Endothelial cell (in vitro differentiated cells): ENCODE measurements at regions not wholly inside any gene's neighbourhood (a gene's known extent, or its start where the extent isn't known, plus 50 kb on each side); places are given as distances from the start of the nearest gene placed in this dataset.

Experiments used
- DNase-seq: peaks from one replicate; pipeline ENCODE4 v3.0.0; 2021; ENCODE audit warnings: low spot score
- H3K27ac Mint-ChIP-seq: one replicate; pipeline ENCODE4 v1.8.0; 2021; ENCODE audit warnings: mixed read lengths, inconsistent platforms; ENCODE audit not compliant: unreplicated experiment
- H3K27me3 Mint-ChIP-seq: one replicate; pipeline ENCODE4 v1.8.0; 2021; ENCODE audit warnings: mild to moderate bottlenecking, moderate library complexity, mixed read lengths, inconsistent platforms; ENCODE audit not compliant: unreplicated experiment
- H3K36me3 Mint-ChIP-seq: one replicate; pipeline ENCODE4 v1.8.0; 2021; ENCODE audit warnings: mild to moderate bottlenecking, low read depth, mixed read lengths, inconsistent platforms; ENCODE audit not compliant: unreplicated experiment
- H3K4me1 Mint-ChIP-seq: one replicate; pipeline ENCODE4 v1.8.0; 2021; ENCODE audit warnings: mild to moderate bottlenecking, mixed read lengths, inconsistent platforms; ENCODE audit not compliant: unreplicated experiment
- H3K4me3 Mint-ChIP-seq: one replicate; pipeline ENCODE4 v1.8.0; 2021; ENCODE audit warnings: mild to moderate bottlenecking, mixed read lengths, inconsistent platforms; ENCODE audit not compliant: unreplicated experiment
- H3K9me3 Mint-ChIP-seq: one replicate; pipeline ENCODE4 v1.8.0; 2021; ENCODE audit warnings: mixed read lengths, inconsistent platforms; ENCODE audit not compliant: unreplicated experiment
- CTCF ChIP-seq: fragments of 200-600 bp; sonication (generic); IDR thresholded peaks from one replicate; pipeline ENCODE4 v1.5.0; 2021; ENCODE audit warnings: antibody characterized with exemption; ENCODE audit not compliant: unreplicated experiment

GRCh38 chr4:29853833-29854232 lies 866.3 kb upstream of the PCDH7 start:
- DNase-seq = no peak
- Mint-ChIP-seq H3K27me3 (peaks cover 2% of the 10 kb centered on the region), H3K4me1 (no peaks in the 10 kb centered on the region), H3K9me3 (peaks cover 2% of the 10 kb centered on the region), H3K36me3 (no peaks in the 10 kb centered on the region), H3K4me3 (no peak overlapping the region), H3K27ac (no peak overlapping the region)
- TF ChIP-seq CTCF = no peak

- no peak overlapping the region for H3K27ac Mint-ChIP-seq
- peaks cover 3% of the 10 kb centered on the region for H3K9me3 Mint-ChIP-seq
- no peak overlapping the region for H3K4me3 Mint-ChIP-seq
- no peaks in the 10 kb centered on the region for H3K4me1 Mint-ChIP-seq
- no peak for TF ChIP-seq CTCF
- no peaks in the 10 kb centered on the region for H3K27me3 Mint-ChIP-seq
- no peak for DNase-seq
- no peaks in the 10 kb centered on the region for H3K36me3 Mint-ChIP-seq
Measured at GRCh38 chr4:29861307-29861706, 858.9 kb upstream of the PCDH7 start.

- no peak for TF ChIP-seq CTCF
- Mint-ChIP-seq H3K27me3 (no peaks in the 10 kb centered on the region), H3K4me3 (no peak overlapping the region), H3K4me1 (no peaks in the 10 kb centered on the region), H3K9me3 (no peaks in the 10 kb centered on the region), H3K36me3 (no peaks in the 10 kb centered on the region), H3K27ac (no peak overlapping the region)
- no peak for DNase-seq
Measured at GRCh38 chr4:29867412-29867811, 852.8 kb upstream of the PCDH7 start.

GRCh38 chr4:29900336-29900735 lies 819.8 kb upstream of the PCDH7 start:
- Mint-ChIP-seq H3K36me3 (no peaks in the 10 kb centered on the region), H3K27me3 (no peaks in the 10 kb centered on the region), H3K9me3 (no peaks in the 10 kb centered on the region), H3K4me1 (no peaks in the 10 kb centered on the region), H3K4me3 (no peak overlapping the region), H3K27ac (no peak overlapping the region)
- DNase-seq = no peak
- TF ChIP-seq CTCF = no peak

- no peaks in the 10 kb centered on the region for H3K4me1 Mint-ChIP-seq
- no peak for DNase-seq
- no peak for TF ChIP-seq CTCF
- no peaks in the 10 kb centered on the region for H3K36me3 Mint-ChIP-seq
- H3K4me3 Mint-ChIP-seq = no peak overlapping the region
- no peaks in the 10 kb centered on the region for H3K9me3 Mint-ChIP-seq
- H3K27ac Mint-ChIP-seq = no peak overlapping the region
- no peaks in the 10 kb centered on the region for H3K27me3 Mint-ChIP-seq
Measured at GRCh38 chr4:29908276-29908675, 811.9 kb upstream of the PCDH7 start.
